PFSK-1 (cell line): ENCODE measurements at regions not wholly inside any gene's neighbourhood (a gene's known extent, or its start where the extent isn't known, plus 50 kb on each side); places are given as distances from the start of the nearest gene placed in this dataset.

Experiments
- POLR2AphosphoS5 ChIP-seq: IDR thresholded peaks from 2 replicates; pipeline ENCODE4 v1.6.1; 2012; ENCODE audit warnings: low read depth, mild to moderate bottlenecking, control low read depth, low read length, moderate library complexity
- REST ChIP-seq, 2 experiments: IDR thresholded peaks; 2 replicates each; pipeline versions ENCODE4 v1.6.1 to v1.8.0; 2011 to 2012; ENCODE audit warnings: low read depth in 2 of 2, low read length in 2 of 2, control low read depth in 1 of 2, inconsistent platforms in 1 of 2, mild to moderate bottlenecking in 1 of 2, moderate library complexity in 1 of 2; ENCODE audit not compliant: insufficient read depth in 1 of 2
- SIN3A ChIP-seq: IDR thresholded peaks from 2 replicates; pipeline ENCODE4 v1.6.1; 2012; ENCODE audit warnings: mild to moderate bottlenecking, low read length, moderate library complexity, borderline replicate concordance; ENCODE audit not compliant: insufficient read depth
- TAF1 ChIP-seq: IDR thresholded peaks from 2 replicates; pipeline ENCODE4 v1.6.1; 2012; ENCODE audit warnings: low read length, control low read depth, borderline replicate concordance; ENCODE audit not compliant: insufficient read depth

- no peak for TF ChIP-seq REST (IDR thresholded peaks at IDR 0.05; ENCODE audit: insufficient read depth in 1 of 2, low read depth in 2 of 2, low read length in 2 of 2)
- TF ChIP-seq POLR2AphosphoS5: no peak
- no peak for TF ChIP-seq SIN3A
- no peak for TF ChIP-seq TAF1
These were observed 73.9 kb upstream of the USP24 start for GRCh38 chr1:55289042-55289441.
